Activated CD4-positive, CD25-positive, alpha-beta regulatory T cell treated with anti-CD3 and anti-CD28 coated beads, Interleukin-2, amount 50 U/mL, for 16 hours (primary cell): ENCODE measurements at regions not wholly inside any gene's neighbourhood (a gene's known extent, or its start where the extent isn't known, plus 50 kb on each side); places are given as distances from the start of the nearest gene placed in this dataset.
"Not testable (repeated sequence)": the region's sequence is repeated elsewhere in the genome, so short reads cannot be mapped to it uniquely, and the experiment has no call there.

Experiments
- DNase-seq: peaks from one replicate; pipeline ENCODE4 v3.0.0-alpha.2; 2020; ENCODE audit warnings: low read depth, low spot score

- not testable (repeated sequence) for DNase-seq
Measured at GRCh38 chr9:65396601-65397000, 111.6 kb upstream of the FOXD4L5 start.

- not testable (repeated sequence) for DNase-seq
Measured at GRCh38 chr9:65395789-65396188, 110.8 kb upstream of the FOXD4L5 start.

GRCh38 chr9:65395121-65395520 lies 110.1 kb upstream of the FOXD4L5 start:
- not testable (repeated sequence) for DNase-seq

DNA sequence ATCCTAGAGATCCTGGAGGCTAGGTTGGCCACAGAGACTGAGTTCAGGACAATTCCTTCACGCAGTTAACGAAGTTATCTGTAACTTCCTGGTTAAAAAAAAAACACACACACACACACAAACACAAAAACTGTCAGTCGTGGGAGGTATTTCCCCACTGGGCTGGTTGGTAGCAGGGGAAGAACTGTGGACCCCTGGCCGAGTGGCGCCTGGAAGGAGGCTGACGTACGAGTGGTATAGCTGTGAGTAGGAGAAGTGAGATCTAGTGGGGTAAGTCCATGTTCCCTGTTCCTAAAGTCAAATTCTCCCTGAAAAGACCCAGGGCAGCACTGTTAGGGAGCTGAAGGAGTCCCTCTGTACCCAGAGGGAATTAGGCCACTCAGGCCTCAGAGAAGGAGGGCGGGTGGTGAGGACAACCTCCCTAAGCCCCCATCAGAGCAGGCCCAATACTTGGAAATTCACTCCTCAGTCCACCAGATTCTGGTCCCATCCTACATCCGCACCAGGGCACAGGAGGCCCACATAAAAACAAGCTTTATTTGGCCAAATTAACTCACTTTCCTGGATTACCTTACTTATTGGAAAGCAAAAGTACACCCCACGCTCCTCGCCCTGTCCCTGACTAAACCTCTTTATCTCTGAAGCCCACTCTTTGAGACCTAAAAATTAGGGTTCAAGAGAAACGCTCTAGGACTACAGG lies 108.3 kb upstream of the FOXD4L5 start:
- not testable (repeated sequence) for DNase-seq

GRCh38 chr9:65392611-65393010 lies 107.6 kb upstream of the FOXD4L5 start:
- DNase-seq = not testable (repeated sequence)

DNA sequence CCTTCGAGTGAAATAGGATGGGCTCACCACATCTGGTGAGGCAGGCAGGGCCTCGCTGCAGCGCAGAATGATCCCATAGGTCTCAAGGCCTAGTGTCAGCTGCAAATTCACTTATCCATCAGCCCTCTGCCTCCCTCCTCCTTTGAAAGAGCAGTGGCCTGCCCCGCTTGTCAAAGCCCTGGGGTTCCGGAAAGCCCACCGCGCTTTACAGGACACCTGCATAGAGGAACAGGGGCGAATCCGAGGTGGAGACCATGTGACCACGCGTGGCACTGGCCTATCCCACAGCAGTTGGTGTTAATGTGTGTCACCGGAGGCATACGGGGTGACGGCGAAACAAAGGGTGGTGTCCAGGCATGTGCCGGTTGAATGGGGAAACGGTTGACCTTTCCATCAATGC lies 104.7 kb upstream of the FOXD4L5 start:
- not testable (repeated sequence) for DNase-seq

DNA sequence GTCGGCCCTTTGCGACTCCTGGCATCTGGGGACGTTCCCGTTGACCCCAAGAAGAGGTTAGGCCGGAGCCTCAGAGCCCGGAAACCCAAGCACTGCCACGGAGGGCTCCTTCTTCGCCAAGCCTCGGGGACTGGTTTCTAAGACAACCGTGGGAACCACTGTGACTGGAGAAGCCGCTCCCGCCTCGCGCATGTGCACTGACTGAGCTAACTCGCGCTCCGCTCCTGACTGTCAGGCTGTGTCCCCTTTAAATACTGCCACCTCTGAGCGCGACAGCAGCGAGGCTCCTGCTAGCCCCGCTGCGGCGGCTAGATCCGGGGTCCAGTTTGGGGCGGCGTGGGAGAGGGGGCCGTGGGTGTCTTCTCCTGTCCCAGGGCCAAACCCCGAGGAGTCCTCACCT lies 104.2 kb upstream of the FOXD4L5 start:
- DNase-seq = not testable (repeated sequence)

GRCh38 chr9:65386699-65387098 lies 101.7 kb upstream of the FOXD4L5 start:
- DNase-seq = peak; percentile 36

DNA sequence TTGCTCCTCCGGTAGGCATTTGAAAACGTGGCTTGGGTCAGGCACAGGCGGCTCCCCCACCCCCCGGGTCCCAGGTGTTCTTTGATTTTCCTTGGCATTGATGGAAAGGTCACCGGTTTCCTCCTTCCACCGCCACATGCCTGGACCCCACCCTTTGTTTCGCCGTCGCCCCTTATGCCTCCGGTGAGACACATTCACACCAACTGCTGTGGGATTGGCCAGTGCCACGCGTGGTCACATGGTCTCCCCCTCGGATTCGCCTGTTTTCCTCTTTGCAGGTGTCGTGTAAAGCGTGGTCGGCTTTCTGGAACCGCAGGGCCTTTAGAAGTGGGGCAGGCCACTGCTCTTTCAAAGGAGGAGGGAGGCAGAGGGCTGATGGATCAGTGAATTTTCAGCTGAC lies 101.2 kb upstream of the FOXD4L5 start:
- DNase-seq = not testable (repeated sequence)

GRCh38 chr9:65385655-65386024 lies 100.6 kb upstream of the FOXD4L5 start:
- DNase-seq = not testable (repeated sequence)

DNA sequence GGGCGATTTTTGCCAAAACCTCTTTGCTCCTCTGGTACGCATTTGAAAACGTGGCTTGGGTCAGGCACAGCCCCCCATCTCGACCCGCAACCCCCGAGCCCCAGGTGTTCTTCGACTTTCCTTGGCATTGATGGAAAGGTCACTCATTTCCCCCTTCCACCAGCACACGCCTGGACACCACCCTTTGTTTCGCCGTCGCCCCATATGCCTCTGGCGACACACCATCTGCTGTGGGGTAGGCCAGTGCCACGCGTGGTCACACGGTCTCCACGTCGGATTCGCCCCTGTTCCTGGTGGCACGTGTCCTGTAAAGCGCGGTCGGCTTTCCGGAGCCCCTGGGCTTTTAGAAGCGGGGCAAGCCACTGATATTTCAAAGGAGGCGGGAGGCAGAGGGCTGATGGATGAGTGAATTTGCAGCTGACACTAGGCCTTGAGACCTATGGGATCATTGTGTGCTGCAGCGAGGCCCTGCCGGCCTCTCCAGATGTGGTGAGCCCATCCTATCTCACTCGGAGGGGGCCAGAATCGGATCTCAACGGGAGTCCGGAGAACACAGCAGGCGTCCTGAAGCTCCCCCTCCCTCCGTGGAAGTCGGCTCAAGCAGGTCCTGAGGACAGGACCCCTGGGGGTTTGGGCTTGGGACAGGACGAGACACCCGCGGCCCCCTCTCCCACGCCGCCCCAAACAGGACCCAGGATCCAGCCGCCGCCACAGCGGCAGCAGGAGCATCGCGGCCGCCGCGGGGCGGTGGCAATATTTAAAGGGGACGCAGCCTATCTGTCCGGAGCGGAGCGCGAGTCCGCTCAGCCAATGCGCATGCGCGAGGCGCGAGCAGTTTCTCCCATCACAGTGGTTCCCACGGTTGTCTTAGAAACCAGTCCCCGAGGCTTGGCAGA lies 100.0 kb upstream of the FOXD4L5 start:
- not testable (repeated sequence) for DNase-seq

DNA sequence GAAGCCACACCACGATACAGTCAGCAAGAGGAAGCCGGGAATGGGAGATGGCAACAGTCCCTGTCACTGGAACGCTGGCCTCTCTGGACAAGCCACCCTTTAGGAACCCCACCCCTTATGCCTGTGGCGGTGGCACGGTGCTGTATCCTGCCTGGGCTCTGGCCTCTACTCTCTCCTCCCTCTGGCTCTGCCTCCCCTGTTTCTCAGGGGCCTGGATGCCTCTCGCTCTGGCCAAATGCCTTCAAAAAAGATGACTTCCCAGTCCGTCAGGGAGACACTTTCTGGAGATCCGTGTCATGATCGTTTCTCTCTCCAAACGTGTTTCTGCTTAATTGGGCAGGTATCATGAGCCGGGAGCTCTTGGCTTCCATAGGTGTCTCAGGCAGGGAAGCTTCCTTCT lies 99.1 kb upstream of the FOXD4L5 start:
- DNase-seq = not testable (repeated sequence)

DNA sequence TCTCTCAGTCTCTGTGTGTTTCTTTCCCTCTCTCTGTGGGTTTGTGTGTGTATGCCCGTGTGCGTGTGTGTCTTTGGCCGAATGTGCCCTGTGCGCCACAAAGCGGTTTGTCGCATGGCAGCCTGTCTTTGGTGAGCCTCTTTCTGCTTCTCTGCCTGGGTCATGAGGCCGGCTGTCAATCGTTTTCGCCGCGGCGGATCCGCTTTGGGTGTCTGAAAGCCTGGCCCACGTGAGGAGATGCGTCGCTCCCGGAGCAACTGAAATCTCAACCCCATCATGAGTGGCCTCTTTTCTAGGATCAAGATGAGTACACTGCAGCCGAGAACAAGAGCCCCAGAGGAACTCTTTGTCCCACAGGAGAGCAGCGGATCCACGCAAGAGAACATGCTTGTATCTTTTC lies 98.6 kb upstream of the FOXD4L5 start:
- DNase-seq = not testable (repeated sequence)

- DNase-seq = not testable (repeated sequence)
Measured at GRCh38 chr9:65382701-65383318, 97.8 kb upstream of the FOXD4L5 start.
